ENCODE measurements at regions not wholly inside any gene's neighbourhood (a gene's known extent, or its start where the extent isn't known, plus 50 kb on each side); places are given as distances from the start of the nearest gene placed in this dataset.
A peak's percentile ranks its signal among the peaks of the same experiment; 100 is the strongest.

DNA sequence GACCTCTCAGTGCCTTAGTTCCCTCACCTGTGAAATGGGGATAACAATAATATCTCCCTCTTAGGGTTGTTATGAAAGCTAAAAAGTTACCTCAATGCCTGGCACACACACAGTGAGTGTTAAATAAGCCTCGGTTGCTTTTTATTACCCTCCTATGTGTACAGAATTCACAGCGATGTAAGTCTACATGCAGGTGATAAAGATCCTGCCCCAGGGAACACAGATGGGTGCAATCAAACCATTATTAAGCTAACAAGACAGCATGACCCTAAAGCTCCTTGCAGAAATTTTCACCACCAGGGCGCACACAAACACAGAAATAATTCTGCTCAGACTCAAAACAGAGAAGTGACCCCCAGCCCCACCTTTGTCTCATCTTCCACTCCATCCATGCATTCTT, 261.9 kb downstream of the SNX10 start:
- DNase-seq (ENCODE audit: low read depth): no peak

DNA sequence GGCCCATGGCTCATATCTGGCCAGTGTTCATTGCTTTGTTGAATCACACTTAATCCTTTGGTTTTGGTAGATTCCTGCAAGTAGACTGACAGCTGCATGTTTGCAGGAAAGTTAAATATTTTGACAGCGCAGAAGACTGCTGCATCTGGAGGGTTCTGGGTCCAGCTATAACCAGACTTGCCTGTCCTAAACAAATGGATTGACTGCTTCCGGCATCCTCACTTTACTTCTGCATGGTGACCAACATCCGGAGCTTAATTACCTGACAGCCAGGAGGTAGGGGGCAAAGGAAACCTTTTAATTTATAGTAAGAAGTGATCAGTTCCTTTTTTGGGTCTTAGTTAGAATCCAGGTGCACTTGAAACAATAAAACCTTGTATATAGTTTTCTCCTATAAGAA, 263.3 kb downstream of the SNX10 start:
- no peak for DNase-seq (ENCODE audit: low read depth)

DNA sequence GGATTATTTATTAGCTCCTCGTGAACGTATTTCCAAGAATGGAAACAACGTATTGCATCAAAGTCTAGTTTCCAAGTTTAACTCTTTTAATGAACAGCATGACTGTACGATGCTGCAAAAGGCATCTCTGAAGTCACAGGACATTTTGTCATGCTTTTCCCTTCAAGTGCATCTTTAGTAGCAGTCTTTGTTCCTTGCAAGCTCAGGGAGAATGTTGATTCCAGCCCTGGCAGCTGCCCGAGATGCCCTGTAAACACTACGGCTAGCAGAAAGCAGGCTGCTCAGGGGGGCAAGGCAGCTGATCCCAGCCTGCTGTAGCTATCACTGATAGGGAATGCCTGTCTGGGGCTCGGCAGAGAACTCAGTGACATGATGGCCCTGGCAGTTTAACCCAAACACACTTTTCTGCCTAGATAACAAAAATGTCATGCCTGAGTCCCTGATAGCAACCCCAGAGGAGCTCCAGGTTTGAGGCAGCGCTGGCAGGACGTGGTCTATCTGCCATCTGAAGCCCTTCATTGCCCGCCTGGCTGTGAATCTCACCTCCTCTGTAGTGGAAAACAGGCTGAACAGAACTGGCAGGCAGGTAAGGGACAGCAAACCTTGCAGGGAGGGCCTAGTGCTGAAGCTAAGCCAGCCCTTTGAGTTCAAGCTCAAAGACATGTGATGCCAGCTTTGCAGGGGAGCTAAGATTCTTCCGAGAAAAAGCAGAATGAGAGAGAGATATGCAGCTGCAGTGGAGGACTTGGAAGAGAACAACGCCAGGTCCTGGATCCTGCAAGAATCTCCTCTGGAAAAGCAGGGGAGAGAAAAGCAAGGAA, 264.6 kb downstream of the SNX10 start:
- peak; percentile 85 for DNase-seq (ENCODE audit: low read depth)

DNA sequence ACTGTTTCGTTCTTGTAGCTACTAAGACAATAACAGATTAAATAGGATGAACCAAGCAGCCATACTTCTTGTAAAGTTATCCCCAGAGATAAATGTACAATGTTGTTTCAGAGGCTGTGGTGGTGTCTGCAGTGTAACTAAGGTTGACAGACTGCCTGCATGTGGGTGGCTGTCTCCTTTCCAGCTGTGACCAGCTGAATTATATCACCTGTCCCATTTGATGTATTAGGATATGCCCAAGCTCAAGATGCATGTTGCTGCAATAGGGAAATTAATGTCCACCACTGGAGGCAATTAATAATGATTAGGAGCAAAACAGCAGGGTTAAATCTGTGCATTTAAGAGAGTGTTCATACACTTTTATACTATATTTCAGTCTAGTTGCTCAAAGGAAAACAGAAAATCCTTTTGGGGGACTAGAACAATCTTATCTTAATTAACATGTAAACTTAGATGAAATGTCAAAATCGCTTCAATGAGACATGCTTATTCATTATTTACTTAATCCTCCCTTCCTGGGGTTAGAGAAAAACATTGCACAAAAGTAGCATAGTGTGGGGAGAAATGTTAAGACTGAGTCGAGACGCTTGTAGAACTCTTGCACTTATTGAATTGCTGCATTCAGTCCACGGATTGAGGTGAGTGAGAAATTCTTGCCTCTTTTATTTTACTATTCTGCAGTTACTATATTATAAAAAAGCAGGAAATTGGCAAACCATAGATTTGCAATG, 269.0 kb downstream of the SNX10 start:
- DNase-seq (ENCODE audit: low read depth): no peak

DNA sequence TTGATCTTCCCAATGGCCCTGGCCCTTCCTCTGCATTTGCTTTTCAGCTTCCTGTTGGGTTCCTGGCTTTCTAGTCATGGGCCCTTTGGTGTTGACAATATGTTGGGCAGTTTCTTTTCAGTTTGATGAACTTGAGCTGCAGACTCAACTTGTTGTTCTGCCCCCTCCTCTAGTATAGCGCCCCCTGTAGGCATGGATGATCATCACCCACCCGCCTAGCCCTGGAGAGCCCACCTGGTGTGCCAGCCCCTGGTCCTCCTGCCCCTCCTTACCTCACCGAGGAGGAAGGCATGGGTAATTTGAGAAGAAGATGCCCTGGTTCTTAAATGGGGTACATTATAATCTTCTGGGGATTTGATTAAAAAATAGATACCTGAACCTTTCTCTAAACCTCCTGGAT, 271.2 kb downstream of the SNX10 start:
- DNase-seq (ENCODE audit: low read depth): no peak

DNA sequence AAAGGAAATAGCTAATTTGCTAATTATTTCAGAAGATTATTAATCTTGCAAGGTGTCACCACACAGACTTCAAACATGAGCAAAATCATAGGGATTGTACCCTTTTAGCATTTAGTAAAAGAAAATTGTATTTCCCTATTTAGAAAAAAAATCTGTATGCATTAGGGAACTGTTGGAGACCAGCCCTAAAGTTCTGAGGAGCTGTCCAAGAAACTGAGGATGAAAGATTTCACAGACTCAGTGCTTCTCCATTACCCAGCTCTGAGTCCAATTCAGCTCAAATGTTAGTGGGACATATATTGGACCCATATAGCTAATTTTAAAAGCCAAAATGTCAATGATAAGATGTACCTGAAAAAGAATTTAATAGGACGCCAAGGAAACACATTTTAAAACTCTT, 271.7 kb downstream of the SNX10 start:
- no peak for DNase-seq (ENCODE audit: low read depth)

DNA sequence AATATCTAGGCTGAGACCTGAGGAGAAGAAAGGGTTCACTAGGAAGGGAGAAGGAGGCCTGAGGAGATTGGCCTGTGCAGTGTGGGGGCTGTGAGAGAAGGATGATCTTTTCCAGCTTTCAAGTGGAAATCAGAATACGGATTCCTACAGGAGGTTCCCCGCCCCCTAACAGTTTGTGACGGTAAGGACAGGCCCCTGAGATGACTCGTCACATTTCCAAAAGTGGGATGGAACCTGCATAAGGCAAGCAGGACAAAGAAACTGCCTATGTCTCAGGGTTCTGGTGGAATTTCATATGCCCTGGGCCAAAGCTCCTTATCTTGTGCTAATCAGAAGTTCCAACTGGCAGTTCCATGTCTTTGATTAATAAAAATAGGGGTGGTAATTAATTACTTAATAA, 275.6 kb downstream of the SNX10 start:
- no peak for DNase-seq (ENCODE audit: low read depth)

DNA sequence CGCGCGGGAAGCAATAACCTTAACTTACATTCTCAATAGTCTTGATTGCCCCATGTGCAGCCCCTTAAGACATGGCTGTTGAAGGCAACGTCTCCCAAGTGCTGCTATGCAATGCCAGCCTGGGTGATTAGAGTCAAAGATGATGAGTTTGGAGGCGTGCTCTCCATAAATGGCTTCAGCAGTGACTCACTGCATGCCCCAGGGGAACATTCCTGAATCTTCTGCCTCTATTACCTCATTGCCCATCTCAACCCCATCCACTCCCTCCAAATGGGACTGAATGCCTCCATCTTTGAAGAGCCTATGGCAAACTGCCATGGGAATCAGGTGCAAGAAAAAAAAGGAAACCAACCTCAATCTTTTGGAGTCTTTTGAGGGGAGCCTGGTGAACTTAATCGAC, 282.8 kb downstream of the SNX10 start:
- peak; percentile 11 for DNase-seq (ENCODE audit: low read depth)

DNA sequence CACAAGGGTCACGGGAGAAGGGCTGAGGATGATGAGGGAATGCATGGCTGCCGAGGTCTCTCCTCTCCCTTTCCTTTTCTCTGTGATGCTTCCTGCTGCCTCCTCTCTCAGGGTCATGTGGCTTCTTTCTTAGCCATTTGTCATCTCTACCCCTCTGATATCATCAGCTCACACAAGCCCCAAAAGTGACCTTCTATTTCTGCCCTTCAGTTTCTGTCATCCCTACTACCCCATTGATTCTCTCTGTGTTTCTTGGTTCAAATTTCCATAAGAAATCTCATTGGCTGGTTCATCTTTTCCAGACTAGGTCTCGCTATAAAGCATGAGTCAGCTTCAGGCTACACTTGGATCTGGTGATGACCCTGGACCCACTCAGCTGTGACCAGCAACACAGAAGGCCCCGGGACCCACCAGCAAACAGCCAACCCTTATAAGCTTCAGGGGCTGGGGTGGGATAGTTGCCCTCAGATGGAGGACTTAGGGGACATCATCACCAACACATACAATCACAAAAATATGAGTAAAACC, 284.3 kb downstream of the SKAP2 start:
- DNase-seq (ENCODE audit: low read depth): peak; percentile 38

DNA sequence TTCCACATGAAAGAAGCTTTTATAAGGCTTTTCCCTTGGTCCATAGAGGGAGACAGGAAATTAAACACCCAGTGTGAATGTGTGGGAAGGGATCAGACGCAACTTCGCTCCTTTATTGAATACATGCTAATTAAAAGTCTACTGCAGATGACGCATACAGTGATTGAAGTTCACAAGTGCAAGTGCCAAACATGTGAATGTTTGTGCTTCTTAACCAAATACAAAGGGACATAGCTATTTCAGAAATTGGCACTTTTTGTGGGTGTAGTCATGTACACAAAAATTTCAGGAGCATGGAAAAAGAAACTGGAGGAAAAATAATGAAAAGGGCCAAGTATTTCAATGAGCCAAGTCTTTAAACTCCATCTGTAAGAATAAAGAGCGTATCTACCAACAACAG, 283.7 kb downstream of the SKAP2 start:
- DNase-seq (ENCODE audit: low read depth): peak; percentile 24

DNA sequence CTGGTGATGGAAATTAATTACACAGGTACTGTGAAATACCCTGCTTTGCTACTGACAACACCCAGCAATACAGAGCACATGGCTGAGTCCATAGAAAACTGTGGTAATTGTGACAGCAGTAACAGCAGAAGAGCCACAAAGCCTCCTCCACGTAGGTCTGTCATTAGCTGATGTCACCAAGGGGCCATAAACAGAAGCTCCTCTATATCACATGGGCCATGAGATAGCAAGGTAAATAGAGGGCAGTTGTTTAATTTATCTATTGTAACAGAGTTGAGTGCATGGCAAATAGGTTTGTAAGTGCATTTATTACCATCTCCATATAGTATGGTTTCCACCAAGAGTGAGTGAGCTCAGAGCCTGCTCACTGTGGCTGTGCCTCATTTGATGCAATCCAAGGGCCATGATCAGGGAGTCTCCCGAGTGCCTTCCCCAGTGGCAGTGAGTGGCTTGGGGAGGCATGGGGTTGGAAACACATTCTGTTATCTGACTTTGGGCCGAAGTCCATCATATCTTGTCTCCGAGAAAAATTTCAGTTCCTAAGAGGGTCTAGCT, 281.2 kb downstream of the SKAP2 start:
- DNase-seq (ENCODE audit: low read depth): no peak

DNA sequence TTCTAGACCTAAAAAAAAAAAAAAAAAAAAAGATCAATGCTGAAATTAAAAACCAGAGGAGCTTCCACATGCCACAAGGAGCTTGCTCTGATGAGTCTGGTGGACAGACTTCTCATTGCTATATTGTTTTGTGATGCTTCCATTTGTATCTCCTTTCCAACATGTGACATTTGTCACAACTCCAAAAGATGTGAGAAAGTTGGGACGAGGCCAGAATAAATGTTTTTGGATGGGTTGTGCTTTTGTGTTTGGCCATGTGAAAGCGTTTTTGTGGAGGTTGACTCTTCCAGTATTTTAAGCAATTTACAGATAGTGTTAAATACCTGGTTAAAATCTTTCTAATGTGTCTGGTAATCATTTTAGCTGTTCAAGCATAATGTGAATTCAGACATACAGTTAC, 280.1 kb downstream of the SKAP2 start:
- DNase-seq (ENCODE audit: low read depth): no peak

DNA sequence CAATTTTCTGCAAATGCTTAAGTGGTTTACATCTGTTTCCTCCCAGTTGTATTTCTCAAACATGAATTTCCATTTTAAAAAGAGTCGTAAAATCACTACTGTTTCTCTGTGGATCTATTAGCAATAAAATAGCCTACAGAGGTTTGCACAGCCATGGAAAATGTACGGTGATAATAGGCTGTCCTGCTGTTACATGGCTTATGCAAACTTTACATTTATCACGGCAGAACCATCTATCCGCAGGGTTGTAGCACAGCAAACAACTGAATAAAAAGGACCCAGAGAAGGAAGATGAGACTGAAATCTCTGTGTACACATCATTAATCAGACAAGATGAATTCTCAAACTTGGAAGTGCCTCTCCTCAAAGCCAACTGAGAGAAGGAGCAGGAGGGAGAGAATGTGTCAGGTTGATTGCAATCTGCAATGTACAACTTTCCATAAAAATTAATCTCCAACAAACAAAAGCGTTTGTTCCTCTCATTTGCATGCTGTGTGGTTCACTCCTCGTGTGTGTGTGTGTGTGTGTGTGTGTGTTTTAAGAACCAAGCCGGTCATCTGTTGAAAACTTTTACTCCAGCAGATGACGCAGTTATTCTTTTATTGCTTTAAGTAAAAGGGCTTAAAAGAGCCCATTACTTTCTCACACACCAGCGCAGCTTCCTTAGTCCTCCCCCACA, 279.3 kb downstream of the SKAP2 start:
- DNase-seq (ENCODE audit: low read depth): peak; percentile 71

DNA sequence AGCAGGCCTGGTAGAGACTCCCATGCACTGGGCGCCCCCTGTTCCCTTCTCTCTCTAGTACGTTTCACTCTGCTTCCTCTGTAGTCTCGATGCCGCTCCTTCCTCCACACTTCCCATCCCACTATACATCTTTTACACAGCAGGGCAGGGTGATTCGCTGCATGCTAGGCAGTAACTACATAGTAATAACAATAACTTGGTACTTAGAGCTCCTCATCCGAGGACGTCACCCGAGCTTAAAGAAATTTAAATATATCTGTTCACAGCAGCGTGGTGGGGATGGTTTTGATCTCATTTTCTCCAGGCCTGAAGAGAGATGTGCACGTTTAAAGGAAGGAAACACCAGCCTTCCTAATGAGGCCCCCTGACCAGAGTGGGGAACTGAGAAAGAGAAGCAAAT, 276.9 kb downstream of the SKAP2 start:
- no peak for DNase-seq (ENCODE audit: low read depth)

DNA sequence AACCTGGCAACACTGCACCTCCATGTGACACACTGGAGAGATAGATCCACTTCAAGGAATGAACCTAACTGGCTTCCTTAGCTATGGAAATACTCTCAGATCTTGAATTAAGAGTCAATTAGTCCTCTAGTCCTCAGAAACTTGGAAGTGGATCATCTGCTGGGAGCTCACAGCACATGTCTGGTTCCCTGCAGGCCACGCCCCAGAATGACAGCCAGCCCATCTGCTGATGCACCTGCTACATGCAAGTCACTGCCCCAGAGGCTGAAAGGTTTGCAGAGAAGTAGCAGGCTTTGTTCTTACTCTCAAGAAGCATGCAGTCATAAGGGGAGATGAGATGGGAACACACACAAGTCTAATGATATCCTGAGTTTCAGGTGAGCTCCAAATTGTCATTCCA, 275.9 kb downstream of the SKAP2 start:
- no peak for DNase-seq (ENCODE audit: low read depth)

DNA sequence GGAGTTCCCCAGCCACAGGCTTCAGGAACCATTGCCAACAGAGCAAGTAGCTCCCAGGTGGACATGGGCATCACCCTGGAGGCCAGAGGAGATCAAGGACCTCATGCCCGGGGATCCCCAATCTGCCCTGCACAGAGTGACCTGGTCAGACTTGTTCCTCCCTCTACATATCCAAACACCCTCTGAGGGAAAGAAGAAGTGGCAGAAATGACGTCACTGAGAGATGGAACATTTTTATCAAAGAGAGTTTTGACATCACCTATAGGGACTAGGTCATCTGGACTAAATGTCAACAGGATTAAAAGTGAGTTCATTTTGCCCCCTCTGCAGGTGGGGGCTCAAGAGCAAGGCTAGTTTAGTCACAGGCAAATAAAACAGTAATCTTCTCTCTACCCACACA, 273.7 kb downstream of the SKAP2 start:
- no peak for DNase-seq (ENCODE audit: low read depth)

DNA sequence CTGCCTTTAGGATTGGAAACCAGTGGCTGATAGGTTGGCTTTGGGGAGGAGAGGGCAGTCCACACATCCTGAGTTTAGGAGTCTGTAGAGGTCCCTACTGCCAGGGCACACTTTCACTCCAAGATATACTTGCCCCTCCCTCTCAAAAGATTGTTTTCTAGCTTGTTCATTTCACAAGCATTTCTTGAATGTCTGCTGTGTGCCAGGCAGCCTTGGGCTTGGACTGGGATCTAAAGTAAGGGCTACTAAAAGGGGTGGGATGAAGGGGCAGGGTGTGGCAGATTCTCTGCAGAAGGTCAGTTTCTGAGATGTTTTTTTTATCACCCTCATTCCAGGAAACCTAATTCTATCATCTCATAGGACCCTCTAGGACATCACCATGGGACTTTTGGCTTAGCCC, 272.4 kb downstream of the SKAP2 start:
- DNase-seq (ENCODE audit: low read depth): peak; percentile 13

DNA sequence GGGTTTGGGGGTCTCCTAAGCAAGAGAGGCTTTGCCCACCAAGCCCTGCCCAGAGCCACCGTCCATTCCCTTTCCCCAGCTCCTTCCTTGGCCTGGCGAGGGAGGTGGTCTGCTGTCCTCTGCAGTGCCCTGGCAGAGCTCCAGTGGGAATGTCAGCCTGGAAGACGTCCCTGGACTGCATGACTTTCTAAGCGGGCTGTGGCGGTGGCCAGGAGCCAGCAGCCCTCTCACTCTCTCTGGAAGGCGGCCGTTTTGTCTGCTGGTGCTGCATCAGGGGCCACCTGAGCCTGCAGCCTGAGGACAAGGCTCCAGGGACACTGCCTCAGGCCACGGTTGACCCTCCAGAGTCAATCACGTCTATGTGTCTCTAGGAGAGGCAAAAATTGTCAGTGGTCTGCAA, 271.0 kb downstream of the SKAP2 start:
- no peak for DNase-seq (ENCODE audit: low read depth)

DNA sequence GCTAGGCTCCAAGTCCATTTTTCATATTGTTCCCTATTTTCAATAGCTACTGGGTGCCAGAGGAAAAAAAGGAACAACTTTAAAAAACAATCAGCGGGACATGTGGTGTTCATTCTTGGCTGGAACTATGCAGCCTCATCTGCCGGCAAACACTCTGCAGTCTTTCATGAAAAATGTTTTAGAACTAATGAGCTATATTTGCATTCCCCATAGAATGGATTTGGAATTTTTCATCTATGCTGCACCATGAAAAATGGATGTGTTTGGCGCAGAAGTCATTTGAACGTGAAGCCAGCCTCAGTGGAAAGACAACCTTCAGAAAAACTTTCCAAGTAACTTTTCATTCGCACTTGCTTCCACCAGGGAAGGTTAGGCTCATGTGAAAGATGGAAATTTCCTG, 270.5 kb downstream of the SKAP2 start:
- no peak for DNase-seq (ENCODE audit: low read depth)

DNA sequence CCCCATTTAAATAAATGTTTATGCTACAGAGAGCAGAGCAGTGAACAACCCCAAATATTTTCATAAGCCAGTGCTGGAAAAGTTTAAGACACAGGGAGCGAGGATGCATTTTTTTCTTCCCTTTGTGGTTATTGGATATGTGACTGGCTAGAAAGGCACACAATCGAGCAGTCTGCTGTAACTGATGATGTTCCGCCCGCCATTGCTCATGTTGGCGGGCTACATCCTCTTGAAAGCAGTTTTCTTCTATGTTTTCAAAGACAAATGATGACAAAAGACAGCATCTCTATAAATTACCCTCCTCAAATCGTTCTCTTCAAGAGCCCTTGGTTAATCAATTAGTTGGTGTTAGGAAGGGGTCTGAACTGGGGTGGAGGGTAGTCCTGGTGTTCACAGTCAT, 269.8 kb downstream of the SKAP2 start:
- DNase-seq (ENCODE audit: low read depth): peak; percentile 19

DNA sequence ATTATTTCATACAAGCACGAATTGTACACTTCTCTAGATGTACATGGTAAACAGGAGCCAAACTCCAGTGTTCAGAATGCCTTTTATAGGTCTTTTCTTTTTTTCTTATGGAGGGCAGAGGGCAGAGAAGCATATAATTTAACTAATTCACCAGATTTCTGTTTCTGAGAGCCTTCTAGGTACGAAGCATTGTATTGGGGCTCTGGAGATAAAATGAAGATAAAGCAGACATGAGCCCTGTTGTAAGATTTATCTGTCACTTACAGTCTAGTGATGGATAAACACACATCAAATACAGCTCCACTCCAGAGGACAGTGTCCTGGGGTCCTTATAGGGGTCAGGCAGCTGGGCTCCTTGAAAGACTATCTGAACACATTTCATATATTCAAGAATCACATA, 265.5 kb downstream of the SKAP2 start:
- DNase-seq (ENCODE audit: low read depth): no peak

DNA sequence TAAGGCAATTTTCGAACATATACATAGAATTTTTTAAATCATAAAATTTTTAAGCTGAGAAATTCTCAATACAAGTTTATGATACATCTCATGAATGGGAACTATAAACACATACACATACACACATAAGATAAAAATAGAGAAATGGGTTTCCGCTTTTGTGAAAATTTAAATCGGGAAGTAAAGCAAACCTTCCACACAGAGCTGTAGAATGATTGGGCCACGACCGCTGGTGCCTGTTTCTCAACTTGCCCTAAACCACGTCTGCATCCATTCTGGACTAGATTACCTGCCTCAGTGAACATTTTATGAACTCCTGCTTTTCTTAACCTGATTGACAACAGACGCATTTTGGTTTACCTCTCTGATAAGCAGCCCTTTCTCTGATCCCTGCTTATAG, 264.4 kb downstream of the SKAP2 start:
- no peak for DNase-seq (ENCODE audit: low read depth)

Measured in renal cortical epithelial cell (primary cell).